Pancreas (tissue), 10 donors: ENCODE measurements at regions not wholly inside any gene's neighbourhood (a gene's known extent, or its start where the extent isn't known, plus 50 kb on each side); places are given as distances from the start of the nearest gene placed in this dataset.
A peak's percentile ranks its signal among the peaks of the same experiment; 100 is the strongest.

Source experiments
- ATAC-seq, 4 donors: fragments of 200-7000 bp; cut with Tn5 transposase; one replicate each; pipeline versions ENCODE4 v1.8.0 to v1.9.1; 2020; ENCODE audit warnings: mild to moderate bottlenecking in 4 of 4, moderate library complexity in 4 of 4
- DNase-seq, 6 donors: peaks; one replicate each; pipeline ENCODE4 v3.0.0-alpha.2; 2020
- FAIRE-seq: peaks from 2 replicates; lab custom pipeline; 2012; peaks lifted over from hg19 to GRCh38; lab: Jason Lieb, UNC
- H3K27ac ChIP-seq, 4 donors: fragments of 200-600 bp; sonication (generic); 1 replicate in 3 of 4; 2 replicates in 1 of 4; pipeline versions ENCODE4 v1.5.0 to v1.8.0; 2020
- H3K27me3 ChIP-seq, 4 donors: fragments of 200-600 bp; one replicate each; pipeline ENCODE4 v1.8.0; 2021
- H3K36me3 ChIP-seq, 3 donors: fragments of 200-600 bp; sonication (generic) in 1 of 3; one replicate each; pipeline versions ENCODE4 v1.5.0 to v1.8.0; 2020 to 2021
- H3K4me1 ChIP-seq, 3 donors: fragments of 200-600 bp; one replicate each; pipeline ENCODE4 v1.8.0; 2021
- H3K4me3 ChIP-seq, 4 donors: fragments of 200-600 bp; sonication (generic) in 2 of 4; one replicate each; pipeline versions ENCODE4 v1.5.0 to v1.8.0; 2020 to 2021
- H3K9me3 ChIP-seq, 4 donors: fragments of 200-600 bp; one replicate each; pipeline ENCODE4 v1.8.0; 2021
- CTCF ChIP-seq, 4 donors: fragments of 200-600 bp; sonication (generic) in 3 of 4; IDR thresholded peaks; one replicate each; pipeline versions ENCODE4 v1.5.0 to v1.8.0; 2021; ENCODE audit warnings: antibody characterized with exemption in 4 of 4
- WGBS, 2 donors: extraction: QIAGEN DNeasy Blood & Tissue Kit; methylation state at CpG; one replicate each; pipeline ENCODE4 v1.1.7; 2013; 5-methylcytosine and 5-hydroxymethylcytosine counted together
- intact Hi-C, 3 donors: fragments of 100-400 bp; cut with DNase I; formaldehyde crosslinking; loops; one replicate each; pipeline versions ENCODE4 v1.11.1 to v1.14.2; 2022
- donor health status: healthy with polysubstance abuse.
- donor health status: DM: no; HTN: no; CAD: no; lungs with moderate emphysema.
- donor health status: DM: no; HTN: no; CAD: no.
- donor health status: control.
- donor health status: control.
- donor health status: Bipolar disorder and iron deficiency.
- donor health status: DM: yes; HTN: yes; CAD: no.
- donor health status: DM: no; HTN: no; CAD: no.
- donor health status: DM: no; HTN: no; CAD: no.
- donor health status: DM: yes; HTN: yes; CAD: no.

- 72 to 85% methylated on average over 3 of the region's 3 CpGs for WGBS, 2 donors
- Histone ChIP-seq H3K9me3 (no peaks in the 10 kb centered on the region), H3K36me3 (no peaks in the 10 kb centered on the region), H3K27me3 (no peaks in the 10 kb centered on the region), H3K4me1 (no peaks in the 10 kb centered on the region), H3K4me3 (no peak overlapping the region), H3K27ac (no peak overlapping the region)
- intact Hi-C loops, result no loop called here
- FAIRE-seq (no peak), DNase-seq (no peak), ATAC-seq (no peak)
- TF ChIP-seq CTCF (IDR thresholded peaks at IDR 0.05), result no peak
Measured at GRCh38 chrX:13208281-13208935, 111.4 kb downstream of the ATXN3L start.

GRCh38 chrX:13203271-13203670, 116.6 kb downstream of the ATXN3L start:
- Histone ChIP-seq H3K36me3 (no peaks in the 10 kb centered on the region), H3K27ac (no peak overlapping the region), H3K4me3 (no peak overlapping the region), H3K27me3 (no peaks in the 10 kb centered on the region), H3K9me3 (no peaks in the 10 kb centered on the region), H3K4me1 (peaks cover 0 to under 1% (median 0%) of the 10 kb centered on the region in 3 donors)
- DNase-seq, result no peak
- 49 to 53% methylated on average over 5 of the region's 5 CpGs for WGBS, 2 donors
- no peak for FAIRE-seq
- ATAC-seq, result no peak
- intact Hi-C loops, result no loop called here
- TF ChIP-seq CTCF (IDR thresholded peaks at IDR 0.05), result no peak

- no peaks in the 10 kb centered on the region for H3K36me3 ChIP-seq
- no peak for TF ChIP-seq CTCF (IDR thresholded peaks at IDR 0.05)
- WGBS, 2 donors, result 54 to 79% methylated on average over 14 of the region's 14 CpGs
- H3K9me3 ChIP-seq, result no peaks in the 10 kb centered on the region
- DNase-seq, result peak in 3 of 6 donors; percentile 17 to 35 (median 26)
- H3K4me3 ChIP-seq, result no peak overlapping the region
- peak overlapping the region in 2 of 4 donors; percentile 25 to 53 for H3K27ac ChIP-seq
- intact Hi-C loops, result no loop called here
- FAIRE-seq, result no peak
- ATAC-seq, result peak in 3 of 4 donors; percentile 35 to 70 (median 43)
- peaks cover 0 to 6% (median 3%) of the 10 kb centered on the region in 3 donors for H3K4me1 ChIP-seq
- no peaks in the 10 kb centered on the region for H3K27me3 ChIP-seq
Measured at GRCh38 chrX:13201605-13202219, 118.1 kb downstream of the ATXN3L start.

GRCh38 chrX:13200398-13200797, 119.5 kb downstream of the ATXN3L start:
- Histone ChIP-seq H3K27ac (no peak overlapping the region), H3K4me3 (no peak overlapping the region), H3K36me3 (no peaks in the 10 kb centered on the region), H3K27me3 (no peaks in the 10 kb centered on the region), H3K9me3 (no peaks in the 10 kb centered on the region), H3K4me1 (peaks cover 0 to 10% (median 3%) of the 10 kb centered on the region in 3 donors)
- intact Hi-C loops, result no loop called here
- no peak for FAIRE-seq
- 80 to 84% methylated on average over 2 of the region's 2 CpGs for WGBS, 2 donors
- TF ChIP-seq CTCF (IDR thresholded peaks at IDR 0.05), result no peak
- ATAC-seq, result no peak
- DNase-seq, result no peak

- Histone ChIP-seq H3K9me3 (no peaks in the 10 kb centered on the region), H3K27ac (peak overlapping the region in 2 of 4 donors; percentile 5 to 15), H3K4me1 (peaks cover 0 to 10% (median 8%) of the 10 kb centered on the region in 3 donors), H3K27me3 (no peaks in the 10 kb centered on the region), H3K4me3 (no peak overlapping the region), H3K36me3 (no peaks in the 10 kb centered on the region)
- DNase-seq (no peak), ATAC-seq (no peak), FAIRE-seq (peak; percentile 74)
- WGBS, 2 donors, result 76 to 84% methylated on average over 3 of the region's 3 CpGs
- no peak for TF ChIP-seq CTCF (IDR thresholded peaks at IDR 0.05)
- intact Hi-C loops, result no loop called here
Measured at GRCh38 chrX:13198762-13199064, 121.1 kb downstream of the ATXN3L start.
